ENCODE measurements at regions not wholly inside any gene's neighbourhood (a gene's known extent, or its start where the extent isn't known, plus 50 kb on each side); places are given as distances from the start of the nearest gene placed in this dataset.
A peak's percentile ranks its signal among the peaks of the same experiment; 100 is the strongest.

- TF ChIP-seq FUBP1 (CRISPR knock-in tag; IDR thresholded peaks at IDR 0.05; ENCODE audit: borderline replicate concordance) (no peak), IKZF1 (IDR thresholded peaks at IDR 0.05) (no peak), ZNF205 (CRISPR knock-in tag; IDR thresholded peaks at IDR 0.05) (peak; percentile 88), ARNTL (CRISPR knock-in tag; IDR thresholded peaks at IDR 0.05) (peak; percentile 85; the same call in 1 of the 2 replicates), THYN1 (CRISPR knock-in tag; IDR thresholded peaks at IDR 0.05; ENCODE audit: borderline replicate concordance, low read depth) (no peak), ZBTB33 (CRISPR knock-in tag; IDR thresholded peaks at IDR 0.05) (peak; percentile 89), PRDM15 (CRISPR knock-in tag; IDR thresholded peaks at IDR 0.05) (peak; percentile 94), ZNF33B (CRISPR knock-in tag; IDR thresholded peaks at IDR 0.05) (no peak), UBTF (CRISPR knock-in tag; IDR thresholded peaks at IDR 0.05) (peak; percentile 58; the same call in 1 of the 2 replicates), ZBTB3 (CRISPR knock-in tag; IDR thresholded peaks at IDR 0.05; ENCODE audit: borderline replicate concordance, low read depth) (peak; percentile 59; the same call in 1 of the 2 replicates), NR1H2 (CRISPR knock-in tag; IDR thresholded peaks at IDR 0.05; ENCODE audit: borderline replicate concordance, low read depth) (no peak), ZNF510 (CRISPR knock-in tag; IDR thresholded peaks at IDR 0.05; ENCODE audit: low read depth) (peak; percentile 67; the same call in 1 of the 2 replicates), ZNF619 (CRISPR knock-in tag; IDR thresholded peaks at IDR 0.05) (no peak), ZNF570 (CRISPR knock-in tag; IDR thresholded peaks at IDR 0.05; ENCODE audit: borderline replicate concordance) (no peak), PHB2 (IDR thresholded peaks at IDR 0.05; ENCODE audit: partially characterized antibody) (no peak), ZNF768 (CRISPR knock-in tag; IDR thresholded peaks at IDR 0.05) (peak; percentile 60; the same call in 1 of the 2 replicates), ZBTB21 (CRISPR knock-in tag; IDR thresholded peaks at IDR 0.05) (peak; percentile 17; the same call in 1 of the 2 replicates), ZNF616 (CRISPR knock-in tag; IDR thresholded peaks at IDR 0.05; ENCODE audit: low read depth) (0 out of 2 replicates have a peak, but pooled peaks have one; percentile 38), ISL2 (CRISPR knock-in tag; IDR thresholded peaks at IDR 0.05) (peak; percentile 81; the same call in 1 of the 2 replicates), SMARCC2 (IDR thresholded peaks at IDR 0.05) (no peak)
These were observed 214.1 kb downstream of the SEC14L1 start (continued) for GRCh38 chr17:77354670-77355455.

All from HepG2 (cell line).